HG02610 (cell line): ENCODE measurements at regions not wholly inside any gene's neighbourhood (a gene's known extent, or its start where the extent isn't known, plus 50 kb on each side); places are given as distances from the start of the nearest gene placed in this dataset.
"Not testable (repeated sequence)": the region's sequence is repeated elsewhere in the genome, so short reads cannot be mapped to it uniquely, and the experiment has no call there.

ENCODE experiments used
- ATAC-seq: cut with Tn5 transposase; IDR thresholded peaks from one replicate; pipeline ENCODE4 v1.9.1; 2021; ENCODE audit warnings: mild to moderate bottlenecking, moderate library complexity; ENCODE audit not compliant: unreplicated experiment

GRCh38 chr6:14217728-14218518 is 100.4 kb downstream of the CD83 start:
- ATAC-seq, result no peak

DNA sequence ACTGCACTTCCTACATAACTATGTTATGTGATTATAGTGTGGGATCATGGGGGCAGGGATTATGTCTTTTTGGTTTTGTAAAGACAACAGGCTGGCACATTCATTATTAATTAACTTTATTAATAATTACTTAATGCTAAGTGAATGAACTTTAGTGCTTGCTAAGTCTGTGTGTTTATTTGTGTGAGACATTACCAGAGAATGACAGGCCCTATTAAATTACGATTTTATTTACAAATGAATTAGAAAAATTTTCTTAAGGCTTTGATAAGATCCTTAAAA is 100.9 kb downstream of the CD83 start:
- ATAC-seq, result no peak

- ATAC-seq, result no peak
Observed at GRCh38 chr6:14221564-14222279, 104.2 kb downstream of the CD83 start.

- no peak for ATAC-seq
Observed at GRCh38 chr6:14222956-14223355, 105.4 kb downstream of the CD83 start.

DNA sequence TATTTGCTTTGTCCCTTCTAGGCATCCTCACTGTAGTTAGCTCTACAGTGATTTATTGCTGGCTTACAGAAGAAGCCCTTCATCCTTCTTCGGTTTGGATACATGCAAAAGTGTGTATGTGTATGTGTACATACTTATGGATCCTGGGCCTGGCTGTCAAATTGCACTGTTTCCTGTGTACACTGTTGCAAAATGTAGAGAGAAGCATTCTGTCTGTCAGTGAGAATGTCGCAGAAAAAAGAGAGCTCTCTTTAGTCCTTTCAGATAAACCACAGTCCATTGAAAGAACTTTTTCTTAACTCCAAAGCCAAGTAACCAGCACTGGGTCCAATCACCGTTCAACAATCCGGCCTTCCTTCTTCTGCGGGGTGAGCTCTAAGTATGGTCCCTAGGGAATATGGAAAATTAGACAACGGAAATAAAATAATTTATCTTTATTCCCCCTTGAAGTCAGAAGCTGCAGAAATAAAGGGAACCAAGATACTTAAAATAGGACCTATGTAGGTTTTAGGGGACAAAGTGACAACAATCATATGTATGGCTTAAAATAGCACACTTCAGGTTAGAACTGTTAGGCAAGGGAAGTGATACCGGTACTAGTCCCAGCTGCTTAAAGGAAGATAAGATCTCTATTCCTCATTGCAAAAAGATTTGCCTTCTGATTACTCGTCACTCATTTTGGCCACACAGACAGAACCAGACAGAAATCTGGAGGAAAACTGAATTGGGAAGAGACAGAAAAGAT is 107.0 kb downstream of the CD83 start:
- peak; percentile 51 for ATAC-seq

GRCh38 chr6:14226051-14226660 is 108.6 kb downstream of the CD83 start:
- no peak for ATAC-seq

DNA sequence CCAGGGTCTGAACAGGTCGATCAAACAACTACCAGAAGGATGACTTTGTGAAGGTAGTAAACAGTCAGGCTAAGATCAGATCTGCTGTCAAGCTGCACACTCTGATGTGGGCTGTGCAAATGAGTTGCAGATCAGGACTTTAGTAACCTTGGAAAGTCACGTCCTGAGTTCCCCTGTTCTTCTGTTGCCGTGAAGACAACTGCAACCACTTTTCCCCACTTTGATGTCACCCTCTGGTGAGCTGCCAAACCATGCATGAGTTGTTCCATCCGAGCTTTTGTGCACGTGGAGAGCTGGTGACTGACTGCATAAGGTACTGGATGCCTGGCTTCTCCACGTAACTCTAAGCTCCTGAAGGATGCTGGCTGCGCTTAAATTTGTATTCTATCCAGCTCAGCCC is 111.0 kb downstream of the CD83 start:
- no peak for ATAC-seq

GRCh38 chr6:14231071-14231483 is 113.5 kb downstream of the CD83 start:
- ATAC-seq, result no peak

GRCh38 chr6:14231501-14232280 is 114.1 kb downstream of the CD83 start:
- ATAC-seq, result no peak

- no peak for ATAC-seq
Observed at GRCh38 chr6:14232889-14233288, 115.3 kb downstream of the CD83 start.

- no peak for ATAC-seq
Observed at GRCh38 chr6:14235653-14236356, 118.2 kb downstream of the CD83 start.

- no peak for ATAC-seq
Observed at GRCh38 chr6:14239097-14239496, 121.5 kb downstream of the CD83 start.

DNA sequence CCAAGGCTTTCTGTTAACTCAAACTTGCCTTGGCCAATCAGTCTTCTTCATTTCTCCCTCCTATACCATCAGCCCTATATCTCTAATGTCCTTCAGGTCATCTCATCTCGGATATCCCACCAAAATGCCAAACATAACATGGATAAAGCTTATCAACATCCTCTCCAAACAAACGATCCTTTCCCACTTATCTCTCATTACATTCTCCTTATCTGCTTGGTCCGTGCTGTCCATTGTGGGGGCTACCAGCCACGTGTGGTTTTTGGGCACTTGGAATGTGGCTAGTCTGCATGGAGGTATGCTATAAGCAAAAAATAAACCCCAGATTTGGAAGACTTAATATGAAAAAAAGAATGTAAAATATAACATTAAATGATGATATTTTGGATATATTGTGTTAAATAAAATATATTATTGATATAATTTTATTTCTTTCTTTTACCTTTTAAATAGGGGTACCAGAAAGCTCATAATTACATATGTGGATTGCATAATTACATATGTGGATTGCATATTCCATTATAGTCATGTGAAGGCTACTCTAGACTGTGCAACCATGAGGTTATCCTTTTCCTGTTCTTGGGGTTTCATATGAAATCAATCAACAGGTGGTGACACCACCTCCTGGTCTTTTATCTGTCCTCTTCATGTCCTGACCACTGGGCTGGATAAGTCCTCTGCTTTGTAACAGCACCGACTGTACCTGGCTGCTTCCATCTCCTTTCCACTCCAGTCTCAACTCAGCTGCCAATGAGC is 123.0 kb downstream of the CD83 start:
- no peak for ATAC-seq

GRCh38 chr6:14241255-14242070 is 123.9 kb downstream of the CD83 start:
- ATAC-seq, result no peak

DNA sequence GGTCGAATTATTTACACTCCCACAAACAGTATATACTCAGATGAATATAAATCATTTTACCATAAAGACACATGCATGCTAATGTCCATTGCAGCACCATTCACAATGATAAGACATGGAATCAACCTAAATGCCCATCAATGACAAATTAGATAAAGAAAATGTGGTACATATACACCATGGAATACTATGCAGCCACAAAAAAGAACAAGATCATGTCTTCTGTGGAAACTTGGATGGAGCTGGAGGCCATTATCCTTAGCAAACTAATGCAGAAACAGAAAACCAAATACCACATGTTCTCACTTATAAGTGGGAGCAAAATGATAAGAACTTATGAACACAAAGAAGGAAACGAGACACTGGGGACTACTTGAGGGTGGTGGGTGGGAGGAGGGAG is 125.3 kb downstream of the CD83 start:
- not testable (repeated sequence) for ATAC-seq

DNA sequence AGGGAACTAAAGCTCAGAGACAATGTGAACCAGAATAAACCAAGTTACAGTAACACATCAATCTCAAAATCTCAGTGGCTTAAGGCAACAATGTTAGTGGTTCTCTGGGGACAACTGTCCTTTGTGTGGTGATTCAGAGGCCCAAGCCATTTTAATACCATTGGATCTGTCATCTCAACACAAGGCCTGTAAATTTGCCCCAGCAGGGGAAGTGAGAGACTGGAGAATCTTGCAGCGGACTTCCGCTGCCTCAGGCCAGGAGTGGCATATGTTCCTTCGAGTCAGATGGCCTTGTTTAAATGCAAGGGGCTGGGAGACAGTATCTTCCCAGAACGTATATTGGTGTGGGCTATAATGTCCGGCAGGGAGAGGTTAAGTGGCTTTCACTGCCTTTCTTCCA is 126.0 kb downstream of the CD83 start:
- no peak for ATAC-seq

DNA sequence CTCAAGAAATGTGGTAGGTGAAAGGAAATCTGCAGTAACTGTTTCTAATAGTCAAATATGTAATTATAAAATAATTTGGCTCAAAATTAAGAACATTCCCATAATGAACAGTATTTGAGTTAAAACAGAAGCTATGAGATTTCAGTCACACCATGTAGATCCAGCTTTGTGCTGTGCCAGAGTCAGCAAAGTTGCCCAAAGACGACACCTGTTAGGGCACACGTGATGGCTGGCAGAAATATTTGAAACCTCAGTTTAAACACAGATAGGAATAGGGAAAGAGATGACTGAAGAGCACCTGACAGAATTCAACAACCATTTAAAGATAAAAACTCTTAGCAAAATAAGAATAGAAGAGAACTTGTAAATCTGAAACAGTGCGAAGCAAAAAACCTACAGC is 129.3 kb downstream of the CD83 start:
- ATAC-seq, result no peak

GRCh38 chr6:14250573-14250972 is 133.0 kb downstream of the CD83 start:
- ATAC-seq, result no peak
